Ectodermal cell (in vitro differentiated cells): ENCODE measurements at regions not wholly inside any gene's neighbourhood (a gene's known extent, or its start where the extent isn't known, plus 50 kb on each side); places are given as distances from the start of the nearest gene placed in this dataset.
"Not testable (repeated sequence)": the region's sequence is repeated elsewhere in the genome, so short reads cannot be mapped to it uniquely, and the experiment has no call there.

Experiments used
- H3K27ac ChIP-seq: 2 replicates; pipeline ENCODE4 v1.7.0; 2013; ENCODE audit warnings: mild to moderate bottlenecking, low read depth, low read length; ENCODE audit not compliant: insufficient read depth, poor library complexity, severe bottlenecking
- H3K27me3 ChIP-seq: 2 replicates; pipeline ENCODE4 v1.7.0; 2013; ENCODE audit warnings: mild to moderate bottlenecking, low read length; ENCODE audit not compliant: insufficient read depth, control insufficient read depth, poor library complexity, severe bottlenecking
- H3K36me3 ChIP-seq: one replicate; pipeline ENCODE4 v1.7.0; 2013; ENCODE audit warnings: low read length; ENCODE audit not compliant: control insufficient read depth, insufficient read depth
- H3K4me1 ChIP-seq: one replicate; pipeline ENCODE4 v1.7.0; 2013; ENCODE audit warnings: low read length; ENCODE audit not compliant: control insufficient read depth, insufficient read depth
- H3K4me3 ChIP-seq: 2 replicates; pipeline ENCODE4 v1.7.0; 2013; ENCODE audit warnings: low read depth, low read length, control low read depth; ENCODE audit not compliant: insufficient read depth
- H3K9me3 ChIP-seq: 2 replicates; pipeline ENCODE4 v1.7.0; 2013; ENCODE audit warnings: mild to moderate bottlenecking, low read length, moderate library complexity; ENCODE audit not compliant: control insufficient read depth
- WGBS, 2 experiments: methylation state at CpG; one replicate each; pipeline ENCODE4 v1.1.7; 2013; ENCODE audit warnings: missing lambda C conversion rate in 2 of 2; 5-methylcytosine and 5-hydroxymethylcytosine counted together

DNA sequence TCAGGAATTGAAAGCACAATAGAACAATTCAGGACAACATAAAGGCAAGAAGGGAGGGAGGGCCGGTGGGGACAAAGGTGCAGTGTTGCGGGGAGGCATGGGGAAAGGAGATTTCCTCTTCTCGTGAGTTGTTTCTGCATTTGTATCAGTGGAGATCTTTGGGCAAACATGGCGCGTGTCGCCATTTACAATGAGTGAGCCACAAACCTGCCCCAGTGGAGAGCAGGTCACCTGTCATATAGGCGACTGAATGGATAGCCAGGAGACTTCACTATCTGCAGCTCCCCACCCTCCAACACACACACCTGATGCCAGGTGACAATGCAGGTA lies 87.7 kb upstream of the SLC45A1 start:
- 90% methylated on average over 7 of the region's 7 CpGs for WGBS, 2 experiments
- Histone ChIP-seq H3K9me3 (no peaks in the 10 kb centered on the region), H3K4me1 (no peaks in the 10 kb centered on the region), H3K27ac (no peak overlapping the region), H3K27me3 (no peaks in the 10 kb centered on the region), H3K36me3 (no peaks in the 10 kb centered on the region), H3K4me3 (no peak overlapping the region)

GRCh38 chr1:8228253-8228652 lies 89.7 kb upstream of the SLC45A1 start:
- Histone ChIP-seq H3K27ac (no peak overlapping the region), H3K4me1 (no peaks in the 10 kb centered on the region), H3K4me3 (no peak overlapping the region), H3K27me3 (no peaks in the 10 kb centered on the region), H3K36me3 (no peaks in the 10 kb centered on the region), H3K9me3 (no peaks in the 10 kb centered on the region)
- WGBS, 2 experiments, result 91 to 94% methylated on average over 2 of the region's 2 CpGs

GRCh38 chr1:8227674-8228073 lies 90.2 kb upstream of the SLC45A1 start:
- WGBS, 2 experiments, result 89 to 95% methylated on average over 2 of the region's 2 CpGs

DNA sequence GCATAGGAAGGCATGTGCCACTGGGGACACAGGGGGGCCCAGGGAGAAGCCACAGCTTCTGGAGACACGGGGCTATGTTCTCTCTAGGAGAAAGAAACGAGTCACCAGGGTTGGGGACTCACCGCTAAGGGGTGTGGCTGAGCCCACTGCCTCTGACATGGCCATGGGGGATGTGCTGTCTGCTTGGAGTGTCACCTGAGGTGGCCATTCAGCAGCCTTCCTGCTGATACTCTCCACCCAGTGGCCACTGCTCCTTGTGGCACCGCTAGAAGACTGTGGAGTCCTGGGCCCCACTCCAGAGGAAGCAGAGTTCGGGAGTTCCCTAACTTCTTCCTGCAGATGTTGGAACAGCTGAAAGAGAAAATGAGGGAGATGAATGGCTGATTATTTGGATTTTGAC lies 91.2 kb upstream of the SLC45A1 start:
- no peaks in the 10 kb centered on the region for H3K27me3 ChIP-seq
- H3K9me3 ChIP-seq, result no peaks in the 10 kb centered on the region
- no peak overlapping the region for H3K27ac ChIP-seq
- WGBS, 2 experiments, result 84 to 85% methylated on average over 5 of the region's 5 CpGs
- H3K4me3 ChIP-seq, result no peak overlapping the region
- no peaks in the 10 kb centered on the region for H3K36me3 ChIP-seq
- H3K4me1 ChIP-seq, result no peaks in the 10 kb centered on the region

More at GRCh38 chr1:8227674-8228073, 90.2 kb upstream of the SLC45A1 start:
- not testable (repeated sequence) for H3K9me3 ChIP-seq, H3K4me3 ChIP-seq, H3K4me1 ChIP-seq, H3K27me3 ChIP-seq, H3K36me3 ChIP-seq, H3K27ac ChIP-seq

GRCh38 chr1:8226024-8226423 lies 91.9 kb upstream of the SLC45A1 start:
- not testable (repeated sequence) for H3K4me3 ChIP-seq, H3K36me3 ChIP-seq, H3K4me1 ChIP-seq, H3K27me3 ChIP-seq, H3K9me3 ChIP-seq, H3K27ac ChIP-seq
- 94 to 96% methylated on average over 4 of the region's 5 CpGs for WGBS, 2 experiments

- H3K4me1 ChIP-seq, result no peaks in the 10 kb centered on the region
- 91% methylated on average over 5 of the region's 5 CpGs for WGBS, 2 experiments
- no peaks in the 10 kb centered on the region for H3K36me3 ChIP-seq
- H3K9me3 ChIP-seq, result no peaks in the 10 kb centered on the region
- peaks cover 2% of the 10 kb centered on the region for H3K27me3 ChIP-seq
- no peak overlapping the region for H3K4me3 ChIP-seq
- no peak overlapping the region for H3K27ac ChIP-seq
Measured at GRCh38 chr1:8223526-8223925, 94.4 kb upstream of the SLC45A1 start.

- Histone ChIP-seq H3K27me3 (peaks cover 9% of the 10 kb centered on the region), H3K9me3 (no peaks in the 10 kb centered on the region), H3K4me1 (no peaks in the 10 kb centered on the region), H3K4me3 (no peak overlapping the region), H3K36me3 (no peaks in the 10 kb centered on the region), H3K27ac (no peak overlapping the region)
- 93% methylated on average over 7 to 10 of the region's 10 CpGs for WGBS, 2 experiments
Measured at GRCh38 chr1:8222789-8223188, 95.1 kb upstream of the SLC45A1 start.

DNA sequence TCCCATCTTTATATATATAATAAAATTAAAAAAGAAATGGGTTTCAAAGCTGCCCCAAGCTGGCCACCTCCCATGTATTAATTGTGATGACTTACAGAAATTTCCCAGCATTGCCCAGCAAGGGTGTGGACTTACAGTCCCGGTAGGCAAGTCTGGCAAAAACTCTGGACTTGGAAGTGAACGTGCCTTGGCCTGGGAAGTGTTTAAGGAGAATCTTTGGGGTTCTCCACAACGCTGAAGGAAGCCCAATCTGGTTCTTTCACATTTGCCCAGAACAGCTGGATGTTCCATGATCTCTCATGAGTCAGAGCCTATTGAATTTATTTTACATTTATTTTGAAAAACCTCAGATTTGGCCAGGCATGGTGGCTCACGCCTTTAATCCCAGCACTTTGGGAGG lies 98.4 kb upstream of the SLC45A1 start:
- no peaks in the 10 kb centered on the region for H3K9me3 ChIP-seq
- no peak overlapping the region for H3K27ac ChIP-seq
- H3K4me1 ChIP-seq, result no peaks in the 10 kb centered on the region
- 91 to 97% methylated on average over 4 of the region's 4 CpGs for WGBS, 2 experiments
- no peak overlapping the region for H3K4me3 ChIP-seq
- peaks cover 18% of the 10 kb centered on the region for H3K27me3 ChIP-seq
- H3K36me3 ChIP-seq, result no peaks in the 10 kb centered on the region

- WGBS, 2 experiments, result 88 to 89% methylated on average over 10 of the region's 10 CpGs
- H3K9me3 ChIP-seq, result no peaks in the 10 kb centered on the region
Measured at GRCh38 chr1:8218351-8219092, 99.4 kb upstream of the SLC45A1 start.

GRCh38 chr1:8217809-8218208 lies 100.1 kb upstream of the SLC45A1 start:
- WGBS, 2 experiments, result 88 to 91% methylated on average over 3 to 4 of the region's 4 CpGs
- Histone ChIP-seq H3K27me3 (peaks cover 18% of the 10 kb centered on the region), H3K4me3 (peak overlapping the region; percentile 19), H3K27ac (no peak overlapping the region), H3K36me3 (no peaks in the 10 kb centered on the region), H3K9me3 (no peaks in the 10 kb centered on the region), H3K4me1 (no peaks in the 10 kb centered on the region)

More at GRCh38 chr1:8218351-8219092, 99.4 kb upstream of the SLC45A1 start:
- Histone ChIP-seq H3K27ac (no peak overlapping the region), H3K27me3 (peaks cover 18% of the 10 kb centered on the region), H3K36me3 (no peaks in the 10 kb centered on the region), H3K4me3 (no peak overlapping the region), H3K4me1 (no peaks in the 10 kb centered on the region)
